ENCODE measurements at regions not wholly inside any gene's neighbourhood (a gene's known extent, or its start where the extent isn't known, plus 50 kb on each side); places are given as distances from the start of the nearest gene placed in this dataset.

DNA sequence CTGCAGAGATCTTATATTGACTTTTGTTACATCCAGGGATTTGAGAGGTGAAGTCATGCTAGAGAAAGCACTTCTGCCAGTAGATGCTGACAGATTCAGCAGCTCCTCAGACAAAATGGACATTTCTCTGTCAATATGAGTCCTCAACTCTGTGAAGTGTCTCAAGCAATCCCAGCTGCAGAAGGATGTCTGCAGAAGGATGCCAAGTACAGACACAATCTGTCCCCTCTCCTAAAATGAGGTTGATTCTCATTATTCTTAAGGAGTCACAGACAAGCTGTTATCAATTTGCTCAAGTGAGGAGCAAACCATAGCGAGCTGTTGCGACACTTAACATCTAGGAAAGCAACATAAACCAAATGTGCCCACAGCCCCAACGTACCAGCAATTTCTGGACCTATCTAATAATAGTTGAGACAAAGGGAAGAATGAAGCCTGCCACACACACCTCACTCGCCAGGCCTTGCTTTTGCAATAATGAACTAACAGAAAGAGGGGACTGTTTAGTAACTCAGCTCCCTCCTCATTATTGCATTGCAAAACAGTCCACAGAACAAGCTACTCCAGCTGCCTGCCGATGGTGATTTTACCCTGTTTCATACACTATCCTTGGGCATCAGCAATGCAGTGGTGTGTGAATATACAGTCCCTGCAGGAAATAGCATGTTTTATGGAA is 364.2 kb upstream of the PDE4D start:
- H3K27me3 Mint-ChIP-seq (ENCODE audit: low read depth): no peaks in the 10 kb centered on the region
- no peaks in the 10 kb centered on the region for H3K9me3 Mint-ChIP-seq
- H3K27ac Mint-ChIP-seq: no peak overlapping the region
- TF ChIP-seq, protein P1, sequence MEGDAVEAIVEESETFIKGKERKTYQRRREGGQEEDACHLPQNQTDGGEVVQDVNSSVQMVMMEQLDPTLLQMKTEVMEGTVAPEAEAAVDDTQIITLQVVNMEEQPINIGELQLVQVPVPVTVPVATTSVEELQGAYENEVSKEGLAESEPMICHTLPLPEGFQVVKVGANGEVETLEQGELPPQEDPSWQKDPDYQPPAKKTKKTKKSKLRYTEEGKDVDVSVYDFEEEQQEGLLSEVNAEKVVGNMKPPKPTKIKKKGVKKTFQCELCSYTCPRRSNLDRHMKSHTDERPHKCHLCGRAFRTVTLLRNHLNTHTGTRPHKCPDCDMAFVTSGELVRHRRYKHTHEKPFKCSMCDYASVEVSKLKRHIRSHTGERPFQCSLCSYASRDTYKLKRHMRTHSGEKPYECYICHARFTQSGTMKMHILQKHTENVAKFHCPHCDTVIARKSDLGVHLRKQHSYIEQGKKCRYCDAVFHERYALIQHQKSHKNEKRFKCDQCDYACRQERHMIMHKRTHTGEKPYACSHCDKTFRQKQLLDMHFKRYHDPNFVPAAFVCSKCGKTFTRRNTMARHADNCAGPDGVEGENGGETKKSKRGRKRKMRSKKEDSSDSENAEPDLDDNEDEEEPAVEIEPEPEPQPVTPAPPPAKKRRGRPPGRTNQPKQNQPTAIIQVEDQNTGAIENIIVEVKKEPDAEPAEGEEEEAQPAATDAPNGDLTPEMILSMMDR (IDR thresholded peaks at IDR 0.05; ENCODE audit: unreplicated experiment in 3 of 3): no peak
- no peaks in the 10 kb centered on the region for H3K36me3 Mint-ChIP-seq (ENCODE audit: low read depth)
- H3K4me1 Mint-ChIP-seq: no peaks in the 10 kb centered on the region
- no peak overlapping the region for H3K4me3 Mint-ChIP-seq

DNA sequence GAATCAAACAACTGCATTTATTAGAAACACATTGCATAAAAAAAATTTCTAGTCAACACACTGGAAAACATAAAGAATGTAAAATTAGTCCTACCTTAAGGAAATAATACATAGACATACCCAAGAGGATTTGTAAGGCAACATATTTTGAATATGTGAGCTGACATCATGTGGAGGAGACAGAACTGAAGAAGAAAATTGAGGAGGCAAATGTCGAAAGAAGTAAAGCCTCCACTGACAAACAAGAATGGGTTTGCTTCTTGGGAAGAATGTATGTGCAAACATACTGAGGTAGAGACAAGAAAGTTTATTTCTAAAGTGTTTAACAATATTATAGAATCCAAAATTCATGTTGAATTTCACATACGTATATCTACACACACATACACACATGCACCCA is 363.0 kb upstream of the PDE4D start:
- Mint-ChIP-seq H3K36me3 (ENCODE audit: low read depth) (no peaks in the 10 kb centered on the region), H3K27me3 (ENCODE audit: low read depth) (no peaks in the 10 kb centered on the region), H3K9me3 (no peaks in the 10 kb centered on the region), H3K4me3 (no peak overlapping the region), H3K4me1 (no peaks in the 10 kb centered on the region), H3K27ac (no peak overlapping the region)
- TF ChIP-seq, protein P1 (IDR thresholded peaks at IDR 0.05; ENCODE audit: unreplicated experiment in 3 of 3): no peak

DNA sequence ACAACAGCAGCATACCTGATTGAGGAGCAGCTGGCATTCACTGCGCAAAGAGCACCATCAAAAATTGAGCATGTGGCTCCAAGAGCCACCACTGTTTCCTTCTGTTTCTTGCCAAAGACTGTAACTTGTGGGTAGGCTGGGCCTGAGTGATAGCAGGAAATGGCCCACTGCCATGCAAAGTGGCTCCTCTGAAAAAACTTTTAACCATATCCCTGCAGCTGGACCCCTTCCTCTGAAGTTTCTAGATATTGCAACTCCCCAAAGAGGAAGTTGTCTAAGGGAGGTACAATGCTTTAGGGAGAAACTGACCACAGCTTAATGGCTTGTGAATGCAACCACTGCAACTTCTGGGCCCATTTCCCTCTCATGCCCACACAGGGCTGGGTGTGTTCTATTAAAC is 355.4 kb upstream of the PDE4D start:
- Mint-ChIP-seq H3K4me1 (peaks cover 12% of the 10 kb centered on the region), H3K27ac (no peak overlapping the region), H3K36me3 (ENCODE audit: low read depth) (no peaks in the 10 kb centered on the region), H3K4me3 (no peak overlapping the region), H3K9me3 (peaks cover 14% of the 10 kb centered on the region), H3K27me3 (ENCODE audit: low read depth) (no peaks in the 10 kb centered on the region)
- TF ChIP-seq, protein P1 (IDR thresholded peaks at IDR 0.05; ENCODE audit: unreplicated experiment in 3 of 3): no peak

DNA sequence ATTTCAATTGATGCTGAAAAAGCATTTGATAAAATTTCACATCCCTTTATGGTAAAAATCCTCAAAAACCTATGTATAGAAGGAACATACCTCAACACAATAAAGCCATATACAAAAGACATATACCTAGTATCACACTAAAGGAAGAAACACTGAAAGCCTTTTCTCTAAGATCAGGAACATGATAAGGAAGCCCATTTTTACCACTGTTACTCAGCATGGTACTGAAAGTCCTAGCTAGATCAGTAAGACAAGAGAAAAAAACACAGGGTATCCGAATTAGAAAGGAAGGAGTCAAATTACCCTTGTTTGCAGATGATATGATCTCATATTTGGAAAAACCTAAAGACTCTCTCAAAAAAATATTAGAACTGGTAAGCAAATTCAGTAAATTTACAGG is 350.2 kb upstream of the PDE4D start:
- Mint-ChIP-seq H3K4me3 (no peak overlapping the region), H3K4me1 (peaks cover 8% of the 10 kb centered on the region), H3K27ac (no peak overlapping the region), H3K27me3 (ENCODE audit: low read depth) (no peaks in the 10 kb centered on the region), H3K9me3 (peaks cover 41% of the 10 kb centered on the region), H3K36me3 (ENCODE audit: low read depth) (no peaks in the 10 kb centered on the region)
- TF ChIP-seq, protein P1 (IDR thresholded peaks at IDR 0.05; ENCODE audit: unreplicated experiment in 3 of 3): no peak

DNA sequence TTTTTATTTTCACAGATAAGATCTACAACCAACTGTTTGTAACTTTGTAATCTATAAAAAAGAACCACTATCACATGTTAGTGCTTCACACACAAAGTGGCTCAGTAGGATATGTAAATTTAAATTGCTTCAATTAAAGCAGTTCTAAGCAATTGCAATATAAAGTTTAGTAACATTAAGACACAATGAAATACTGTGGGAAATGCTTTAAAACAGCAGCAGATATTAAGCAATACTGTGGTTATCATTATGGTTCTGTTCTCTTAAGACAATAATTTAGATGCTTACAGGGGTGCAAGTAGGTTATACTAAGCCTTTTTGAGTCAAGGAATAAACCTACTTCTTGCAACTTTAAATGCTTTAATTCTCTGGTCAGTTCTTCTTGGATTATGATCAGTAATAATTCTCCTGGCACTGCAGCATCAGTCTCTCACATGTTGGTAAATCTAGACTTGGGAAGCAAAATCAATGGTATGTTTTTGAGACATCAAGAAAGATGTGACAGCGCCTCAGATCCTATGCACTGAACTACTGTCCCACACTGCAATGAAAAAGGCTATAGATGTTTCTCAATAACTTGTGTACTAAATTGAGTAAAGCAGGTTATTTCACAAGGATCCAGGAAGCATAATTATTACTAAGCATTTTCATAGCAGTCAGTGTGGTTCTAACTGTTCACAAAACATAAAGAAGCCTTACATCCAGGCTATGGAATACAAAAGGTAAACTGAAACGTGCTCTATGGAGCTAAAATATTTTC is 338.7 kb upstream of the PDE4D start:
- Mint-ChIP-seq H3K9me3 (no peaks in the 10 kb centered on the region), H3K27me3 (ENCODE audit: low read depth) (no peaks in the 10 kb centered on the region), H3K4me1 (peaks cover 6% of the 10 kb centered on the region), H3K27ac (no peak overlapping the region), H3K36me3 (ENCODE audit: low read depth) (no peaks in the 10 kb centered on the region), H3K4me3 (no peak overlapping the region)
- TF ChIP-seq, protein P1 (IDR thresholded peaks at IDR 0.05; ENCODE audit: unreplicated experiment in 3 of 3): no peak

DNA sequence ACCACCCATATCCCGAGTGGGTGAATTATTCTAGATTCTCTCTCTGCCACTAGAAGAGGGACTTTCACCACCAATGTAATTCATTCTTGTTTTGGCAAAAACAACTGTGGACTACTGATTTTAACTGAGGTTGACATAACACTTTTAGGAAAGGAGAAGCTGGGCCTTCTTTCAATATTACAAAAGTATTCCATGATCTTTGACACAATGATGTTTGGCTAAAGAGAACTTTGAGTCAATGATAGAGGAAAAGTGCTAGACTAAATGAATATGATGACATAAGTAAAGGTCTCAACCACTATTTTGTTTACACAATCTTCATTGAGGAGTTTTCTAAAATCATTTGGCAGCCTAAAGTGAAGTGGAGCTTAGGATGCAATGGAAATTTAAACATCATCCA is 336.9 kb upstream of the PDE4D start:
- H3K4me3 Mint-ChIP-seq: no peak overlapping the region
- H3K9me3 Mint-ChIP-seq: no peaks in the 10 kb centered on the region

More for the DNA sequence above, 336.9 kb upstream of the PDE4D start:
- H3K27ac Mint-ChIP-seq: no peak overlapping the region
- H3K27me3 Mint-ChIP-seq (ENCODE audit: low read depth): no peaks in the 10 kb centered on the region
- no peaks in the 10 kb centered on the region for H3K36me3 Mint-ChIP-seq (ENCODE audit: low read depth)
- TF ChIP-seq, protein P1 (IDR thresholded peaks at IDR 0.05; ENCODE audit: unreplicated experiment in 3 of 3): no peak
- H3K4me1 Mint-ChIP-seq: peaks cover 19% of the 10 kb centered on the region
